ENCODE measurements at regions not wholly inside any gene's neighbourhood (a gene's known extent, or its start where the extent isn't known, plus 50 kb on each side); places are given as distances from the start of the nearest gene placed in this dataset.
"Not testable (repeated sequence)": the region's sequence is repeated elsewhere in the genome, so short reads cannot be mapped to it uniquely, and the experiment has no call there.

GRCh38 chr2:34523958-34524514 lies 924.9 kb upstream of the FAM98A start:
- no peak overlapping the region for H3K27ac Mint-ChIP-seq
- ATAC-seq (no peak), DNase-seq (no peak)
- no peak overlapping the region for H3K4me3 Mint-ChIP-seq
- H3K9me3 Mint-ChIP-seq: peaks cover 0 to 18% of the 10 kb centered on the region in 2 donors
- H3K27me3 Mint-ChIP-seq: no peaks in the 10 kb centered on the region
- H3K4me1 Mint-ChIP-seq: no peaks in the 10 kb centered on the region

- H3K4me3 Mint-ChIP-seq: no peak overlapping the region
- DNase-seq (no peak), ATAC-seq (no peak)
- no peaks in the 10 kb centered on the region for H3K4me1 Mint-ChIP-seq
- H3K27me3 Mint-ChIP-seq: no peaks in the 10 kb centered on the region
- H3K9me3 Mint-ChIP-seq: peaks cover 5 to 24% of the 10 kb centered on the region in 2 donors
- no peak overlapping the region for H3K27ac Mint-ChIP-seq
These were observed 920.6 kb upstream of the FAM98A start for GRCh38 chr2:34519659-34520058.

- Mint-ChIP-seq H3K9me3 (peaks cover 0 to 27% of the 10 kb centered on the region in 2 donors), H3K4me1 (no peaks in the 10 kb centered on the region), H3K27ac (no peak overlapping the region), H3K27me3 (no peaks in the 10 kb centered on the region), H3K4me3 (no peak overlapping the region)
- DNase-seq: no peak
- no peak for ATAC-seq
These were observed 899.5 kb upstream of the FAM98A start for GRCh38 chr2:34498561-34498960.

- peaks cover 0 to 15% of the 10 kb centered on the region in 2 donors for H3K9me3 Mint-ChIP-seq
- not testable (repeated sequence) for H3K27me3 Mint-ChIP-seq, DNase-seq, ATAC-seq, H3K4me3 Mint-ChIP-seq, H3K27ac Mint-ChIP-seq, H3K4me1 Mint-ChIP-seq
These were observed 895.1 kb upstream of the FAM98A start for GRCh38 chr2:34494192-34494591.

GRCh38 chr2:34492561-34493455 lies 893.7 kb upstream of the FAM98A start:
- Mint-ChIP-seq H3K4me3 (no peak overlapping the region), H3K9me3 (peaks cover 0 to 6% of the 10 kb centered on the region in 2 donors), H3K27me3 (no peaks in the 10 kb centered on the region), H3K27ac (no peak overlapping the region), H3K4me1 (no peaks in the 10 kb centered on the region)
- no peak for DNase-seq
- no peak for ATAC-seq

- Mint-ChIP-seq H3K9me3 (no peaks in the 10 kb centered on the region), H3K4me3 (no peak overlapping the region), H3K4me1 (no peaks in the 10 kb centered on the region), H3K27me3 (no peaks in the 10 kb centered on the region), H3K27ac (no peak overlapping the region)
- ATAC-seq (no peak), DNase-seq (no peak)
These were observed 887.9 kb upstream of the FAM98A start for GRCh38 chr2:34486965-34487364.

- no peaks in the 10 kb centered on the region for H3K9me3 Mint-ChIP-seq
- no peak for ATAC-seq
These were observed 882.4 kb upstream of the FAM98A start for GRCh38 chr2:34481542-34481941.

GRCh38 chr2:34480366-34480765 lies 881.3 kb upstream of the FAM98A start:
- H3K27ac Mint-ChIP-seq: no peak overlapping the region
- H3K4me1 Mint-ChIP-seq: no peaks in the 10 kb centered on the region
- no peaks in the 10 kb centered on the region for H3K9me3 Mint-ChIP-seq
- ATAC-seq (no peak), DNase-seq (no peak)
- no peaks in the 10 kb centered on the region for H3K27me3 Mint-ChIP-seq
- no peak overlapping the region for H3K4me3 Mint-ChIP-seq

More at GRCh38 chr2:34481542-34481941, 882.4 kb upstream of the FAM98A start:
- no peaks in the 10 kb centered on the region for H3K4me1 Mint-ChIP-seq
- no peak for DNase-seq
- H3K27me3 Mint-ChIP-seq: no peaks in the 10 kb centered on the region
- no peak overlapping the region for H3K27ac Mint-ChIP-seq
- no peak overlapping the region for H3K4me3 Mint-ChIP-seq

GRCh38 chr2:34475156-34475555 lies 876.1 kb upstream of the FAM98A start:
- no peaks in the 10 kb centered on the region for H3K27me3 Mint-ChIP-seq
- H3K9me3 Mint-ChIP-seq: no peaks in the 10 kb centered on the region
- H3K27ac Mint-ChIP-seq: no peak overlapping the region
- no peaks in the 10 kb centered on the region for H3K4me1 Mint-ChIP-seq
- DNase-seq (no peak), ATAC-seq (no peak)
- H3K4me3 Mint-ChIP-seq: no peak overlapping the region

GRCh38 chr2:34474646-34475045 lies 875.5 kb upstream of the FAM98A start:
- ATAC-seq (no peak), DNase-seq (no peak)
- Mint-ChIP-seq H3K27me3 (no peaks in the 10 kb centered on the region), H3K4me3 (no peak overlapping the region), H3K4me1 (no peaks in the 10 kb centered on the region), H3K9me3 (no peaks in the 10 kb centered on the region), H3K27ac (no peak overlapping the region)

- no peak overlapping the region for H3K4me3 Mint-ChIP-seq
- DNase-seq (no peak), ATAC-seq (no peak)
- no peak overlapping the region for H3K27ac Mint-ChIP-seq
- H3K9me3 Mint-ChIP-seq: peaks cover 7 to 10% of the 10 kb centered on the region in 2 donors
- no peaks in the 10 kb centered on the region for H3K27me3 Mint-ChIP-seq
- no peaks in the 10 kb centered on the region for H3K4me1 Mint-ChIP-seq
These were observed 848.0 kb upstream of the FAM98A start for GRCh38 chr2:34447097-34447496.

GRCh38 chr2:34423301-34423700 lies 824.2 kb upstream of the FAM98A start:
- no peak for ATAC-seq
- H3K9me3 Mint-ChIP-seq: peaks cover 13 to 24% of the 10 kb centered on the region in 2 donors
- no peaks in the 10 kb centered on the region for H3K4me1 Mint-ChIP-seq
- no peak overlapping the region for H3K27ac Mint-ChIP-seq
- no peak overlapping the region for H3K4me3 Mint-ChIP-seq
- H3K27me3 Mint-ChIP-seq: no peaks in the 10 kb centered on the region
- no peak for DNase-seq

GRCh38 chr2:34419856-34420255 lies 820.8 kb upstream of the FAM98A start:
- Mint-ChIP-seq H3K27ac (no peak overlapping the region), H3K9me3 (peaks cover 6 to 10% of the 10 kb centered on the region in 2 donors), H3K4me1 (no peaks in the 10 kb centered on the region), H3K27me3 (no peaks in the 10 kb centered on the region), H3K4me3 (no peak overlapping the region)
- no peak for ATAC-seq
- DNase-seq: no peak

GRCh38 chr2:34416856-34417255 lies 817.8 kb upstream of the FAM98A start:
- DNase-seq (no peak), ATAC-seq (no peak)
- H3K27ac Mint-ChIP-seq: no peak overlapping the region
- no peaks in the 10 kb centered on the region for H3K27me3 Mint-ChIP-seq
- no peak overlapping the region for H3K4me3 Mint-ChIP-seq
- no peaks in the 10 kb centered on the region for H3K9me3 Mint-ChIP-seq
- no peaks in the 10 kb centered on the region for H3K4me1 Mint-ChIP-seq

GRCh38 chr2:34414856-34415255 lies 815.8 kb upstream of the FAM98A start:
- H3K9me3 Mint-ChIP-seq: no peaks in the 10 kb centered on the region
- no peak overlapping the region for H3K4me3 Mint-ChIP-seq
- DNase-seq: no peak
- H3K27ac Mint-ChIP-seq: no peak overlapping the region
- no peaks in the 10 kb centered on the region for H3K4me1 Mint-ChIP-seq
- no peaks in the 10 kb centered on the region for H3K27me3 Mint-ChIP-seq
- no peak for ATAC-seq

- Mint-ChIP-seq H3K9me3 (no peaks in the 10 kb centered on the region), H3K27ac (no peak overlapping the region), H3K4me3 (no peak overlapping the region), H3K4me1 (no peaks in the 10 kb centered on the region), H3K27me3 (no peaks in the 10 kb centered on the region)
- DNase-seq (no peak), ATAC-seq (no peak)
These were observed 809.0 kb upstream of the FAM98A start for GRCh38 chr2:34408100-34408499.

Measured in stimulated activated naive CD8-positive, alpha-beta T cell treated with anti-CD3 and anti-CD28 coated beads, Interleukin-15, amount 100 ng/mL, for 72 hours (primary cell).